Muscle of leg (tissue), 3 donors: ENCODE measurements at regions not wholly inside any gene's neighbourhood (a gene's known extent, or its start where the extent isn't known, plus 50 kb on each side); places are given as distances from the start of the nearest gene placed in this dataset.

Experiments
- DNase-seq: peaks from one replicate; pipeline ENCODE4 v3.0.0; 2013
- H3K27ac ChIP-seq: one replicate; pipeline ENCODE4 v1.5.1; 2013; ENCODE audit warnings: mild to moderate bottlenecking, low read length, control low read depth
- H3K27me3 ChIP-seq: one replicate; pipeline ENCODE4 v1.6.1; 2013; ENCODE audit warnings: low read length; ENCODE audit not compliant: control insufficient read depth, insufficient read depth
- H3K36me3 ChIP-seq: one replicate; pipeline ENCODE4 v1.6.1; 2013; ENCODE audit warnings: low read length; ENCODE audit not compliant: control insufficient read depth, insufficient read depth
- H3K4me1 ChIP-seq: one replicate; pipeline ENCODE4 v1.6.1; 2013; ENCODE audit warnings: low read length; ENCODE audit not compliant: control insufficient read depth, insufficient read depth
- H3K4me3 ChIP-seq: one replicate; pipeline ENCODE4 v1.5.1; 2013; ENCODE audit warnings: low read length, control low read depth
- H3K9me3 ChIP-seq: replicated peaks from 2 replicates; pipeline ENCODE4 v1.6.1; 2013; ENCODE audit warnings: low read depth, low read length; ENCODE audit not compliant: control insufficient read depth
- WGBS: methylation state at CpG from one replicate; pipeline ENCODE4 v1.1.5; 2013; ENCODE audit warnings: missing lambda C conversion rate; ENCODE audit not compliant: insufficient coverage; 5-methylcytosine and 5-hydroxymethylcytosine counted together

GRCh38 chr1:218848009-218848408 is 325.7 kb upstream of the LYPLAL1 start:
- Histone ChIP-seq H3K4me1 (peaks cover 5% of the 10 kb centered on the region), H3K9me3 (no peaks in the 10 kb centered on the region), H3K36me3 (no peaks in the 10 kb centered on the region), H3K27ac (peak overlapping the region; percentile 39), H3K27me3 (no peaks in the 10 kb centered on the region), H3K4me3 (no peak overlapping the region)
- WGBS: no CpG with 5 or more reads among the region's 1 CpG
- DNase-seq: peak; percentile 67

GRCh38 chr1:218850367-218850766 is 323.3 kb upstream of the LYPLAL1 start:
- peaks cover 3% of the 10 kb centered on the region for H3K9me3 ChIP-seq
- H3K27me3 ChIP-seq: no peaks in the 10 kb centered on the region
- H3K36me3 ChIP-seq: no peaks in the 10 kb centered on the region
- no peak overlapping the region for H3K4me3 ChIP-seq
- WGBS: 100% methylated on average over 1 of the region's 2 CpGs
- DNase-seq: no peak
- peaks cover 8% of the 10 kb centered on the region for H3K4me1 ChIP-seq
- H3K27ac ChIP-seq: no peak overlapping the region

- peak overlapping the region; percentile 49 for H3K27ac ChIP-seq
- H3K9me3 ChIP-seq: peaks cover 3% of the 10 kb centered on the region
- H3K4me3 ChIP-seq: no peak overlapping the region
- no peaks in the 10 kb centered on the region for H3K27me3 ChIP-seq
- peak; percentile 73 for DNase-seq
- H3K4me1 ChIP-seq: peaks cover 8% of the 10 kb centered on the region
- no CpG with 5 or more reads among the region's 2 CpGs for WGBS
- no peaks in the 10 kb centered on the region for H3K36me3 ChIP-seq
Measured at GRCh38 chr1:218851586-218851985, 322.1 kb upstream of the LYPLAL1 start.

GRCh38 chr1:218852527-218852926 is 321.2 kb upstream of the LYPLAL1 start:
- Histone ChIP-seq H3K9me3 (peaks cover 3% of the 10 kb centered on the region), H3K4me1 (peaks cover 5% of the 10 kb centered on the region), H3K4me3 (no peak overlapping the region), H3K27me3 (no peaks in the 10 kb centered on the region), H3K27ac (peak overlapping the region; percentile 43), H3K36me3 (no peaks in the 10 kb centered on the region)
- WGBS: no CpG with 5 or more reads among the region's 4 CpGs
- peak; percentile 93 for DNase-seq

GRCh38 chr1:218863987-218864386 is 309.7 kb upstream of the LYPLAL1 start:
- H3K4me1 ChIP-seq: no peaks in the 10 kb centered on the region
- no peak overlapping the region for H3K27ac ChIP-seq
- H3K4me3 ChIP-seq: no peak overlapping the region
- WGBS: no CpG with 5 or more reads among the region's 3 CpGs
- no peak for DNase-seq
- H3K9me3 ChIP-seq: no peaks in the 10 kb centered on the region
- H3K27me3 ChIP-seq: no peaks in the 10 kb centered on the region
- H3K36me3 ChIP-seq: no peaks in the 10 kb centered on the region

GRCh38 chr1:218865591-218865990 is 308.1 kb upstream of the LYPLAL1 start:
- no peak for DNase-seq
- no peak overlapping the region for H3K4me3 ChIP-seq
- no peaks in the 10 kb centered on the region for H3K9me3 ChIP-seq
- H3K27me3 ChIP-seq: no peaks in the 10 kb centered on the region
- no peaks in the 10 kb centered on the region for H3K36me3 ChIP-seq
- WGBS: no CpG with 5 or more reads among the region's 1 CpG
- no peaks in the 10 kb centered on the region for H3K4me1 ChIP-seq
- H3K27ac ChIP-seq: no peak overlapping the region

- no peak overlapping the region for H3K4me3 ChIP-seq
- DNase-seq: no peak
- H3K9me3 ChIP-seq: no peaks in the 10 kb centered on the region
- H3K4me1 ChIP-seq: no peaks in the 10 kb centered on the region
- no CpG with 5 or more reads among the region's 1 CpG for WGBS
- H3K27ac ChIP-seq: no peak overlapping the region
- H3K27me3 ChIP-seq: no peaks in the 10 kb centered on the region
- no peaks in the 10 kb centered on the region for H3K36me3 ChIP-seq
Measured at GRCh38 chr1:218866507-218866906, 307.2 kb upstream of the LYPLAL1 start.

- H3K27ac ChIP-seq: no peak overlapping the region
- H3K4me3 ChIP-seq: no peak overlapping the region
- no peaks in the 10 kb centered on the region for H3K4me1 ChIP-seq
- no CpG with 5 or more reads among the region's 3 CpGs for WGBS
- no peaks in the 10 kb centered on the region for H3K36me3 ChIP-seq
- no peaks in the 10 kb centered on the region for H3K9me3 ChIP-seq
- no peaks in the 10 kb centered on the region for H3K27me3 ChIP-seq
- DNase-seq: peak; percentile 88
Measured at GRCh38 chr1:218867066-218867465, 306.6 kb upstream of the LYPLAL1 start.

GRCh38 chr1:218867941-218868626 is 305.6 kb upstream of the LYPLAL1 start:
- H3K4me1 ChIP-seq: no peaks in the 10 kb centered on the region
- peak; percentile 76 for DNase-seq
- WGBS: 52% methylated on average over 2 of the region's 3 CpGs
- no peak overlapping the region for H3K27ac ChIP-seq
- H3K27me3 ChIP-seq: no peaks in the 10 kb centered on the region
- no peaks in the 10 kb centered on the region for H3K9me3 ChIP-seq
- H3K4me3 ChIP-seq: no peak overlapping the region
- no peaks in the 10 kb centered on the region for H3K36me3 ChIP-seq

GRCh38 chr1:218869276-218869675 is 304.4 kb upstream of the LYPLAL1 start:
- Histone ChIP-seq H3K9me3 (no peaks in the 10 kb centered on the region), H3K4me1 (no peaks in the 10 kb centered on the region), H3K27ac (no peak overlapping the region), H3K36me3 (no peaks in the 10 kb centered on the region), H3K4me3 (no peak overlapping the region), H3K27me3 (no peaks in the 10 kb centered on the region)
- no peak for DNase-seq

GRCh38 chr1:218872026-218872425 is 301.7 kb upstream of the LYPLAL1 start:
- H3K27me3 ChIP-seq: no peaks in the 10 kb centered on the region
- H3K4me3 ChIP-seq: no peak overlapping the region
- H3K4me1 ChIP-seq: no peaks in the 10 kb centered on the region
- DNase-seq: no peak
- H3K9me3 ChIP-seq: no peaks in the 10 kb centered on the region
- no peaks in the 10 kb centered on the region for H3K36me3 ChIP-seq
- H3K27ac ChIP-seq: no peak overlapping the region
- WGBS: 72% methylated on average over 3 of the region's 4 CpGs
